KMS-11 (cell line): ENCODE measurements at regions not wholly inside any gene's neighbourhood (a gene's known extent, or its start where the extent isn't known, plus 50 kb on each side); places are given as distances from the start of the nearest gene placed in this dataset.

Experiments
- H2AFZ ChIP-seq: fragments of 200-600 bp; sonication (generic); 2 replicates; pipeline ENCODE4 v1.6.1; 2016; ENCODE audit warnings: antibody characterized with exemption, mixed run types, low read depth
- H3K27ac ChIP-seq: fragments of 200-600 bp; sonication (generic); 2 replicates; pipeline ENCODE4 v1.6.1; 2016; ENCODE audit warnings: mild to moderate bottlenecking, mixed run types
- H3K27me3 ChIP-seq: fragments of 200-600 bp; sonication (generic); 2 replicates; pipeline ENCODE4 v1.6.1; 2017; ENCODE audit warnings: mild to moderate bottlenecking, low read depth, mixed run types, moderate library complexity; ENCODE audit not compliant: insufficient read depth
- H3K36me3 ChIP-seq: fragments of 200-600 bp; sonication (generic); 2 replicates; pipeline ENCODE4 v1.6.1; 2017; ENCODE audit warnings: mild to moderate bottlenecking, mixed run types; ENCODE audit not compliant: insufficient read depth
- H3K4me1 ChIP-seq: fragments of 200-600 bp; sonication (generic); 2 replicates; pipeline ENCODE4 v1.6.1; 2016; ENCODE audit warnings: mild to moderate bottlenecking, low read depth, mixed run types; ENCODE audit not compliant: poor library complexity, severe bottlenecking
- H3K4me2 ChIP-seq: fragments of 200-600 bp; sonication (generic); 2 replicates; pipeline ENCODE4 v1.7.0; 2016; ENCODE audit warnings: mild to moderate bottlenecking, mixed run types
- H3K4me3 ChIP-seq: fragments of 200-600 bp; sonication (generic); IDR thresholded peaks from 2 replicates; pipeline ENCODE4 v1.6.1; 2017; ENCODE audit warnings: low read depth, low read length, mixed read lengths; ENCODE audit not compliant: insufficient read depth
- H3K79me2 ChIP-seq: fragments of 200-600 bp; sonication (generic); 2 replicates; pipeline ENCODE4 v1.6.1; 2016; ENCODE audit warnings: low read depth, mixed run types; ENCODE audit not compliant: insufficient read depth
- H3K9ac ChIP-seq: fragments of 200-600 bp; sonication (generic); 2 replicates; pipeline ENCODE4 v1.6.1; 2016; ENCODE audit warnings: mild to moderate bottlenecking, mixed run types
- H4K20me1 ChIP-seq: fragments of 200-600 bp; sonication (generic); 2 replicates; pipeline ENCODE4 v1.6.1; 2016; ENCODE audit warnings: mild to moderate bottlenecking, mixed run types; ENCODE audit not compliant: insufficient read depth
- CTCF ChIP-seq: fragments of 200-600 bp; sonication (generic); conservative IDR thresholded peaks from 2 replicates; pipeline ENCODE4 v1.6.1; 2017; ENCODE audit warnings: low read depth, mild to moderate bottlenecking, antibody characterized with exemption, low read length, moderate library complexity, mixed read lengths

- Histone ChIP-seq H3K9ac (no peak overlapping the region), H4K20me1 (no peaks in the 10 kb centered on the region), H3K4me1 (no peaks in the 10 kb centered on the region), H3K4me3 (no peak overlapping the region), H3K36me3 (no peaks in the 10 kb centered on the region), H3K27ac (no peak overlapping the region), H3K79me2 (no peaks in the 10 kb centered on the region), H2AFZ (no peak overlapping the region), H3K27me3 (no peaks in the 10 kb centered on the region; the same call in 1 of the 2 replicates), H3K4me2 (no peak overlapping the region)
- TF ChIP-seq CTCF: no peak
Observed at GRCh38 chr1:194684636-194685035, 1498.2 kb upstream of the B3GALT2 start.

DNA sequence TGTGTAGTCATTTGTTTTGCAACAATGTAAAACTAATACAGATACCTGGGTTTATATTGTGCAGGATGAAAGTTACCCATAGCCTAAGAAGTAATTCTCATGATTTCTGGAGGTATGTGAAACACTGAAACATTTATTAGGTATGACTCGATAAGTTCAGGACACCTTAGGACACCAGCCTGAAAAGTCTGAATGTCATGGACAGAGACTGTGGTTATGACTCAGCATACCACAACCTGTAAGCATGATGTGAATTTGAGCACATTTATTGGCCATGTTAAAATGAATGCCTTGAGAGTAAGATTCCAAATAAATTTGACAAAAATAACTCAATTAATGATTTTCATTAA lies 1471.7 kb upstream of the B3GALT2 start:
- Histone ChIP-seq H2AFZ (peak overlapping the region; percentile 7; the same call in 1 of the 2 replicates), H3K9ac (no peak overlapping the region), H3K27ac (peak overlapping the region; percentile 16; the same call in 1 of the 2 replicates), H4K20me1 (no peaks in the 10 kb centered on the region), H3K36me3 (no peaks in the 10 kb centered on the region), H3K4me2 (peak overlapping the region; percentile 20), H3K4me1 (peaks cover 12% of the 10 kb centered on the region), H3K4me3 (no peak overlapping the region), H3K27me3 (no peaks in the 10 kb centered on the region), H3K79me2 (no peaks in the 10 kb centered on the region)
- no peak for TF ChIP-seq CTCF

DNA sequence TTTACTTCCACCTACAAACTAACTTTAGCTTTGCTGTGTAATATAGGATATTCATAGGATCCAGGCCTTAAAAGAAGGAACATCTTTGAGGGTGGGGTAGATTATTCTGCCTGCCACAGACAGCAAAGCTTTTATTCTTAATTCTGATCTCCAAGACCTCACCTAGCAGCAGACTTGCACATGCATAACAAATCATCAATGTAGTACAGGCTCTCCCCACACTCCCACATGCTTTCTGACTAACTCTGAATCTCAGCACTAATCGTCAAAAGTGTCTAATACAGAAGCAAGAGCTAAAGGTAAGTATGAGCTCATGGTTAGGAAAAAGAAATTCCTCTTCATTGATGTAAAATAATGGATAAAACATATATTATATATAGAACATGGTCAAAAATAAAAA lies 1468.5 kb upstream of the B3GALT2 start:
- no peaks in the 10 kb centered on the region for H3K27me3 ChIP-seq
- no peak overlapping the region for H3K27ac ChIP-seq
- H4K20me1 ChIP-seq: no peaks in the 10 kb centered on the region
- TF ChIP-seq CTCF: no peak
- H3K4me3 ChIP-seq: no peak overlapping the region
- no peak overlapping the region for H3K9ac ChIP-seq
- H3K79me2 ChIP-seq: no peaks in the 10 kb centered on the region
- H2AFZ ChIP-seq: no peak overlapping the region
- H3K36me3 ChIP-seq: no peaks in the 10 kb centered on the region
- H3K4me1 ChIP-seq: peaks cover 12% of the 10 kb centered on the region
- H3K4me2 ChIP-seq: no peak overlapping the region

DNA sequence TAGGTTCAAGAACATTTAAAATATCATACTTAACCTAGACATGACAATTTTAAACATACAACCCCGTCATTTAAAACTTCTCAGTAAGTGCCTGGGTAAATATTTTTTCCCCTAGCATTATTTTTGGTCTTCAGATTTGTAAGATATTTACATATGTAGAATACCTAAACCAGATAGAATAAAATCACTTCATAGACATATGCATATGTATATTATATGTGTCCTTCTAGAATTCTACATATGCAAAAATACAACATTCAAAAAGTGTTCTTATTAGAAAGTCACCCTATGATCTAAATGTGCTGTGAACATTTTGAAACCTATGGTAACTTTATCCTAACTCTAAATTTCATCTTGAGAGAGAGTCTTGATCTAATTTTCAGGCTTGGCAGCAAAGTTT lies 1467.0 kb upstream of the B3GALT2 start:
- TF ChIP-seq CTCF: no peak
- no peak overlapping the region for H2AFZ ChIP-seq

DNA sequence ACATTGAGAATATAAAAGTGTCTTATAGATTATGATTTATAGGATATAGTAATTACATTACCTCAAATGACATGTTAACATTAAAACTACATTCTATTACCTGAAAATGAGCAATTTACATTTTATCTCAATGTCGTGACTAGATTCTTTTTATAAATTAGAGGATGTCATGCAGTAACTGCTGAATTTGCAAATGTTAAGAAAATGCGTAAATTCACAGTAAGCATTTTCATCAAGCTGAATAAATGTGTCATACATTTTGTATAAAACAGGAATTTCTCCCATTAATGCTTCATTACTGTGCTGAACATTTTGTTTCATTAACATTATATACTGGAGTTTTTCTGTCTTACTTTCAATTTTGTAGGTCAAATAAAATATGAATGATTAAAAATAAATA lies 1460.7 kb upstream of the B3GALT2 start:
- Histone ChIP-seq H3K27me3 (no peaks in the 10 kb centered on the region), H3K36me3 (no peaks in the 10 kb centered on the region), H3K79me2 (no peaks in the 10 kb centered on the region), H3K4me2 (no peak overlapping the region), H3K4me1 (no peaks in the 10 kb centered on the region), H2AFZ (no peak overlapping the region), H3K9ac (no peak overlapping the region), H3K4me3 (no peak overlapping the region), H4K20me1 (no peaks in the 10 kb centered on the region), H3K27ac (no peak overlapping the region)
- no peak for TF ChIP-seq CTCF

More for the DNA sequence above, 1467.0 kb upstream of the B3GALT2 start:
- no peaks in the 10 kb centered on the region for H4K20me1 ChIP-seq
- no peak overlapping the region for H3K4me2 ChIP-seq
- H3K27ac ChIP-seq: no peak overlapping the region
- H3K9ac ChIP-seq: no peak overlapping the region
- peaks cover 6% of the 10 kb centered on the region for H3K4me1 ChIP-seq
- no peak overlapping the region for H3K4me3 ChIP-seq
- no peaks in the 10 kb centered on the region for H3K27me3 ChIP-seq
- H3K79me2 ChIP-seq: no peaks in the 10 kb centered on the region
- H3K36me3 ChIP-seq: no peaks in the 10 kb centered on the region
